ENCODE measurements at regions not wholly inside any gene's neighbourhood (a gene's known extent, or its start where the extent isn't known, plus 50 kb on each side); places are given as distances from the start of the nearest gene placed in this dataset.

DNA sequence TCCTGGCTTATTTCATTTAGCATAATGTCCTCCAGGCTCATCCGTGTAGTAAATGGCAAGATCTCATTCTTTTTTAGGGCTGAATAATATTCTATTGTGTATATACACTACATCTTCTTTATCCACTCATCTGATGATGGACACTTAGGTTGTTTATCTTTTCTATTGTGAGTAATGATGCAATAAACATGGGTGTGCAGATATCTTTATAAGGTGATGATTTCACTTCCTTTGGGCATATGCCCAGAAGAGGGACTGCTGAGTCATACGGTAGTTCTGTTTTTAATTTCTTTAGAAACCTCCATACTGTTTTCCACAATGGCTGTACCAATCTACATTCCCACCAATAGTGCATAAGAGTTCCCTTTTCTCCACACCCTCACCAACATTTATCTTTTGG is 317.6 kb upstream of the CNKSR2 start:
- no peak for DNase-seq (ENCODE audit: low read depth, low spot score)

DNA sequence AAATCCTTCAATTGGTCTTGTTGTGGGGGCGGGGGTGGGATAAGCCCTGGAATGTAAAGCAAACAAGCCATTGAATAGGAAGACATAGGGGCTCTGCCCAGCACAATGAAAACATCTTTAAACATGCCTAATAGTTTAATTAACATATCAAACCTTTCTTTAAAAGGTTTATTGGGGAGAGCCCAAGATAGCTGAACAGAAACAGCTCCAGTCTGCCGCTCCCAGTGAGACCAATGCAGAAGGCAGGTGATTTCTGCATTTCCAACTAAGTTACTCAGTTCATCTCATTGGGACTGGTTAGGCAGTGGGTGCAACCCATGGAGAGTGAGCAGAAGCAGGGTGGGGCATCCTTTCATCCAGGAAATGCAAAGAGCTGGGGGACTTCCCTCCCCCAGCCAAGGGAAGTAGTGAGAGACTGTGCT is 327.2 kb upstream of the CNKSR2 start:
- no peak for DNase-seq (ENCODE audit: low read depth, low spot score)

GRCh38 chrX:21014326-21014725 is 359.9 kb upstream of the CNKSR2 start:
- no peak for DNase-seq (ENCODE audit: low read depth, low spot score)

DNA sequence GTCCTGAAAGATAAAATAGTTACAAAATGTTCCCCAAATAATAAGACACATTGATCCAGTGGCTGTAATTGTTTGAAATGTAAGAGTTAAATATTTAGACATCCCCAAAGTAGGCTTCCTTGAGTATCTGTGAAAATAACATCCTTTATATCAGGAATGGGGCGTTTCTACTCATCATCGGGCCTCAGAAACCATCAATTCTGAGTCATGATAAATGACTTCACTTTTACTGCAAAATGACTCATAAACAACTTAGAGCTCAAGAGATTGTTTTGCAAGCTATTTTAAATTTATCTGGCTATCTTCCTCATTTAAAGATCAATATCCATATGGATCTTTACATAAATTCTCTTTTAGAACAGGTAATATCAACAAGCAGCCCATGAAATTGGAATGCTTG is 369.4 kb upstream of the CNKSR2 start:
- DNase-seq (ENCODE audit: low read depth, low spot score) = no peak

GRCh38 chrX:20995829-20996228 is 378.4 kb upstream of the CNKSR2 start:
- DNase-seq (ENCODE audit: low read depth, low spot score) = no peak

GRCh38 chrX:20989361-20989760 is 384.9 kb upstream of the CNKSR2 start:
- DNase-seq (ENCODE audit: low read depth, low spot score) = no peak

- DNase-seq (ENCODE audit: low read depth, low spot score) = no peak
These were observed 385.4 kb upstream of the CNKSR2 start for GRCh38 chrX:20988804-20989203.

DNA sequence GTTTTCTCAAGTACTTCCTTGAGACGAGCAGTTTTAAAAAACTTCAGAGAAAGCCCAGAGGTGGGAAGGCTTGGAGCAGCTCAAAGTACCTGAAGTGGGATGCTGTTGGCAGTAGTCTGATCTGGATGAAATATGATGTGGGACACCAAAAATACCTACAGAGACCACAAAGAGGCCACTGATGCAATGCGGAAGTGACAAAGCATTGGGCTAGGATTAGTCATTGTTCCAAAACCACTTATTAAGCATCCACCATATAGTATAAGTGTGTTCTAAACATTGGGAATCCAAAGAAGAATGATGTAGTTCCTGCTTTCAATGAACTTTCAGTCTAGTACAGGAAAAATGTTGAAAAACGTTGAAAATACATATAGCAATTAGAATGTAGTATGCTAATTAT is 386.1 kb upstream of the CNKSR2 start:
- DNase-seq (ENCODE audit: low read depth, low spot score) = no peak

- no peak for DNase-seq (ENCODE audit: low read depth, low spot score)
These were observed 393.8 kb upstream of the CNKSR2 start for GRCh38 chrX:20980426-20980825.

DNA sequence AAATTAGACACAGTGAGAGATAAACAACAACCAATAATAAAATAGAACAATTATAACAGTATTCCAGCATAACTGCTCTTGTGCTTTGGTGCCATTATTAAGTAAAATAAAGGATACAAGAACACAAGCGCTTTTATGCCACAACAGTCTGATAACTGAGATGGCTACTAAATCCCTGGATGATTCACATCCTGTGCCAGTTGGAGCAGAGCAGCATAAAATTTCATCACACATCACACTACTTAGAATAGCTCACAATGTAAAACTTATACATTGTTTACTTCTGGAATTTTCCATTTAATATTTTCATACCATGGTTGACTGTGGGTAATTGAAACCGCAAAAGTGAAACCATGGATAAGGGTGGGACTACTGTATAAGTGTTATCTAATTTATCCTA is 399.9 kb upstream of the CNKSR2 start:
- DNase-seq (ENCODE audit: low read depth, low spot score) = no peak

DNA sequence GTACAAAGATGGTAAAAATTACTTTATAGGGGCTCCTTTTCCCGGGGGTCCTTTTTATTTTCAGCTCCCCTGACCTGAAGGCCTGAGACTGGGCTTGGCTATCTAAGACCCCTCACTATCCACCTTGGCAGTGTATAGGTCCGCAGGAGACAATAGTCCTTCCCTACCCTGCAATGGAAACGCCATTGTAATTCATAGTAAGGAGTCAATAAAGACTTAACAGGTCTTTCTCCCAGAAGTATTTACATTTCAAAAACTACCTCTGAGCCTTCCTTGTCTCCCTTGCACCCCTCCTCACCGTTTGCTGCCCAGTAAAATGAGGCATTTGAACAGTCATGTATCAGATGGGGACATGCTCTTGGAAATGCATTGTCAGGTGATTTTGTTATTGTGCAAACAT is 401.2 kb upstream of the CNKSR2 start:
- DNase-seq (ENCODE audit: low read depth, low spot score) = no peak

GRCh38 chrX:20971250-20971649 is 403.0 kb upstream of the CNKSR2 start:
- no peak for DNase-seq (ENCODE audit: low read depth, low spot score)

DNA sequence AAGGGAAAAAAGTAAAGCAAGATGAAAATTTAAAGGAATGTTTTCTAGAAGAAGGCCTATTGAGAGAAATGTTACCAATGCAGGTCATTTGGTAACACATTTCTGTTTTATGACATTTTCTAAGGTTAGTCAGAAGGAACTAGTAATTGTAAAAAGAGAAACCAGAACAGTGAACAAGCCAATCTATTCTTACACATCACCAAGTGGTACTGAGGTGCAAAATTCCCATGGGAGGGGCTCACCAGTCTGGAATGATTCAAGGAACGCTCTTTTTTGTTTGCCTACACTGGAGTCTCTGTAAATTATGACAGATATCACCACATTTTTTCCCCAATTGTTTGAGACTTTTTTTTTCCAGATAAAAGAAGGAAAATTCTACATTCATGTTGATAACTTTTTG is 404.7 kb upstream of the CNKSR2 start:
- no peak for DNase-seq (ENCODE audit: low read depth, low spot score)

- no peak for DNase-seq (ENCODE audit: low read depth, low spot score)
These were observed 405.2 kb upstream of the CNKSR2 start for GRCh38 chrX:20968996-20969395.

GRCh38 chrX:20967725-20968124 is 406.5 kb upstream of the CNKSR2 start:
- no peak for DNase-seq (ENCODE audit: low read depth, low spot score)

GRCh38 chrX:20965270-20966044 is 408.8 kb upstream of the CNKSR2 start:
- DNase-seq (ENCODE audit: low read depth, low spot score) = no peak

- no peak for DNase-seq (ENCODE audit: low read depth, low spot score)
These were observed 420.2 kb upstream of the CNKSR2 start for GRCh38 chrX:20954014-20954413.

DNA sequence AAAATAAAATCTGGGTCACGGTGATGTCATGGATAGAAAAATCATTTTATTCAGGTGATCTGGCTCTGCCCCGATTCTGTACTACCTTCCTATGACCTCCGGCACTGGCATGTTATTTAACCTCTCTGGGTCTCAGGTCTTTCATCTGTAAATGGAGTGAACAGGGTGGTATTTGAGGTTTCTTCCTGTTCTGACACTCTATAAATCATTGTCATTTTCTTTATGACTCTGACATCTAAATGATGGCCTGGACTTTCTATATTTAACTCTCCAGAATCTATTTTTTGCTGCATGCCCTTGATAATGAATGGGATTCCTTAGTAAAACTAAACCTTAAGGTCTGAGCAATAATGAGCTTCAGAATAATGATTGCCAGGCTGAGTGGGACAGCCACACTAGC is 422.0 kb upstream of the CNKSR2 start:
- no peak for DNase-seq (ENCODE audit: low read depth, low spot score)

DNA sequence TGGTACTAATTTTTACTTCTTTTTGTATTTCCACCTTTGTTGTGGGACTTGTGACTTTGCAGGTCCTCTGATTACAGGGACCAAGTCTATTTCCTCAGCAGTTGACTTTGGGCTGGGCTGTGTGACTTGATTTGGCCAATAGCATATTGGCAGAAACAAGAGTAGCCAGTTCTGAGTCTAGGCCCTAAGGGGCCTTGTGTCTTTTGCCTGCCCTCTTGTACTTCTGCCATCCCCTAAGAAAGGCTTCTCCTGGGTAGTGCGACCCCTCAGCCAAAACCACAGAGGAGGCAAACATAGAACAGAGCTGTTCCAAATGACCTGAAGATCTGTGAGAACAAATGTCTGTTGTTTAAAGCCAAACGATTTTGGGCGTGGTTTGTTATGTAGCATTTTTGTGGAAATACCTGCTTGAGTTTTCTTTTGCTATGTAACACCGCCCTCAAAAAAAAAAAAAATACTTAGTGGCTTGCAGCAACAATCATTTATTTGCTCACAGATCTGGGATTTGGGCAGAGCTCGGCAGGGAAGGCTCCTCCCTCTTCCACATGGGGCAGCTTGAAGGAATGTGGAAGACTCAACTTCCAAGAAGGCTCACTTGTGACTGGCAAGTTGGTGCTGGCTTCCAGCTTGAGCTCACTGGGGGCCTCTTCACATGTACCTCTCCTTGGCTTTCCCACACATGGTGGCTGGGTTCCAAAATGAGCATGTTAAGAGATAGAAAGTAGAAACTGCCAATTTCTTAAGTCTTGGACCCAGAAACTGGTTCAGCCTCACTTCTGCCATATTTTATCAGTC is 423.0 kb upstream of the CNKSR2 start:
- no peak for DNase-seq (ENCODE audit: low read depth, low spot score)

DNA sequence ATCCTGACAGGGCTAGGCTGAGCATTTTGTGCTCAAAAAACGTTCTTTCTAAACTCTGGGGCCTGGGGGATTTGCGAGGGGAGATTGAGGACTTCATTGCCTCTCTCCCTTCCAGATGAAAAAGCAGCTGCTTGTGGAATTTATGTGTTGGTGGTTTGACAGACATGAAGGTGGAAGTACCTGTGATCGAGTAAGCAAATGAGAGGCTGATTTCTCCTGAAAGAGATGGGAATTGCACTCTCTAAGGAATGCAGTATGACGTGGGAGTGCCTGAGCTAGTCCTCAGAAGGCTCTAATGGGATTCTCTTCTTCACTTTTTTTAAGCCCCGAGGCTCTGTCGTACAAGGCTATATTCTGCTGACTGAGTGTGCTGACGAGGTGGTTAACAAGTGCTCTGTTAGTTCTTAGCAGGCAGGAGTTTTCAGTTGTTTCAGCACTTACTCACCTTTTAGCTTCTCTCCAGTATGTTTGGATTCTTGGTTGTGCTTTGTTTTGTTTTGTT is 426.8 kb upstream of the CNKSR2 start:
- DNase-seq (ENCODE audit: low read depth, low spot score) = no peak

DNA sequence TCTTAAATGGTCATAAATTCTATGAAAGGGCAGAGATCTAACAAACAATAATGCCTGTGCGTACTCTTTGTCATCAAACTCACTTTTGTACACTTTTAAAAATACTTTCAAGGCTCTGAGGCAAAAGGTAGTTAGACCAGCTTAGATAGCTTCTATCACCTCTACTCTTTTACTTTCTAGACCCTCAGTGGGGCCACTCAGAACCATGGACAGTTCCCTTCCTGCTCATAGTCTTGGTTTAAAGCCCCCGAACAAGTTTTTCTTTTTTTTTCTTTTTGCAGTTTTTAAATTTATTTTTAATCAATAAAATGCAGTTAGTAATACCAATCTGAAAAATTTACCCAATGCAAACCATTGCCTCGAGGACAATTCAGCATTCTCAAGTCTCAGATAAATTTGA is 460.5 kb upstream of the CNKSR2 start:
- no peak for DNase-seq (ENCODE audit: low read depth, low spot score)

DNA sequence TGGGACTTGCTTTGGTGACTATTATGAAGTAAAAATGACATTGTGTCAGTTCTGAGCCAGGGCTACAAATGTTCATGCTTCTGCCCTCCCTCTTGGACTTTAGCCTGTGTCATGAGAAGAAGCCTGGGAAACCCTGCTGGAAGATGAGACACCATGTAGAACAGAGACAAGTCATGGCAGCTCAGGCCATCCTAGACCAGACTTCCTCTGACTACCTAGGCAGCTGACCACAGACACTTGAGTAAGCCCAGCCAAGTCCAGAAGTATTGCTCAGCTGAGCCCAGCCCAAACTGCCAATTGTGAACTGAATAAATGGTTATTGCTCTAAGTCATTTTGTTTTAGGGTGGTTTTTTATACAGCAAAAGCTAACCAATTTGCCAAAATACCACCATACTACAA is 467.6 kb upstream of the CNKSR2 start:
- DNase-seq (ENCODE audit: low read depth, low spot score) = no peak

- DNase-seq (ENCODE audit: low read depth, low spot score) = no peak
These were observed 489.7 kb upstream of the CNKSR2 start for GRCh38 chrX:20884565-20884964.
